H9 (cell line): ENCODE measurements at regions not wholly inside any gene's neighbourhood (a gene's known extent, or its start where the extent isn't known, plus 50 kb on each side); places are given as distances from the start of the nearest gene placed in this dataset.

ENCODE experiments used
- DNase-seq: peaks from one replicate; pipeline ENCODE4 v3.0.0-alpha.2; 2017
- H2AFZ ChIP-seq: one replicate; pipeline ENCODE4 v1.6.1; 2013; ENCODE audit warnings: mild to moderate bottlenecking, low read length, control low read depth, moderate library complexity
- H2AK5ac ChIP-seq: 2 replicates; pipeline ENCODE4 v1.6.1; 2013; ENCODE audit warnings: low read length, control low read depth, mixed read lengths; ENCODE audit not compliant: insufficient read length
- H2BK120ac ChIP-seq: one replicate; pipeline ENCODE4 v1.6.1; 2013; ENCODE audit warnings: low read depth, mild to moderate bottlenecking, low read length, control low read depth, inconsistent platforms; ENCODE audit not compliant: poor library complexity, severe bottlenecking
- H2BK12ac ChIP-seq: 2 replicates; pipeline ENCODE4 v1.6.1; 2013; ENCODE audit warnings: low read length, control low read depth, mixed read lengths, low read depth; ENCODE audit not compliant: insufficient read length
- H2BK15ac ChIP-seq: 2 replicates; pipeline ENCODE4 v1.6.1; 2013; ENCODE audit warnings: low read depth, low read length, control low read depth
- H2BK20ac ChIP-seq: one replicate; pipeline ENCODE4 v1.6.1; 2013; ENCODE audit warnings: low read depth, mild to moderate bottlenecking, low read length, control low read depth, inconsistent platforms; ENCODE audit not compliant: poor library complexity, severe bottlenecking
- H2BK5ac ChIP-seq: 2 replicates; pipeline ENCODE4 v1.6.1; 2013; ENCODE audit warnings: low read length, control low read depth, mixed read lengths; ENCODE audit not compliant: insufficient read length
- H3K14ac ChIP-seq: 2 replicates; pipeline ENCODE4 v1.6.1; 2013; ENCODE audit warnings: low read length, control low read depth; ENCODE audit not compliant: insufficient read depth
- H3K18ac ChIP-seq: 2 replicates; pipeline ENCODE4 v1.6.1; 2013; ENCODE audit warnings: low read depth, mild to moderate bottlenecking, mixed read lengths, low read length, control low read depth; ENCODE audit not compliant: insufficient read length
- H3K23ac ChIP-seq: 2 replicates; pipeline ENCODE4 v1.6.1; 2013; ENCODE audit warnings: low read length, control low read depth, mixed read lengths, low read depth; ENCODE audit not compliant: insufficient read length
- H3K23me2 ChIP-seq: 2 replicates; pipeline ENCODE4 v1.6.1; 2013; ENCODE audit warnings: low read depth, mild to moderate bottlenecking, mixed read lengths, low read length, control low read depth; ENCODE audit not compliant: insufficient read length, poor library complexity, severe bottlenecking
- H3K27ac ChIP-seq: 2 replicates; pipeline ENCODE4 v1.5.1; 2013; ENCODE audit warnings: low read length, control low read depth, mixed read lengths, low read depth; ENCODE audit not compliant: insufficient read length
- H3K27me3 ChIP-seq: 2 replicates; pipeline ENCODE4 v1.6.1; 2013; ENCODE audit warnings: low read length, control low read depth, inconsistent platforms; ENCODE audit not compliant: insufficient read depth
- H3K4ac ChIP-seq: 2 replicates; pipeline ENCODE4 v1.6.1; 2013; ENCODE audit warnings: low read depth, mild to moderate bottlenecking, control low read depth, inconsistent platforms, low read length, moderate library complexity
- H3K4me1 ChIP-seq: 2 replicates; pipeline ENCODE4 v1.6.1; 2013; ENCODE audit warnings: low read length, control low read depth, inconsistent platforms; ENCODE audit not compliant: insufficient read depth
- H3K4me2 ChIP-seq: 2 replicates; pipeline ENCODE4 v1.6.1; 2013; ENCODE audit warnings: low read length, control low read depth, mixed read lengths; ENCODE audit not compliant: insufficient read length, insufficient read depth
- H3K56ac ChIP-seq: 2 replicates; pipeline ENCODE4 v1.6.1; 2013; ENCODE audit warnings: low read depth, mild to moderate bottlenecking, mixed read lengths, low read length, control low read depth; ENCODE audit not compliant: insufficient read length
- H3K79me1 ChIP-seq: 2 replicates; pipeline ENCODE4 v1.6.1; 2013; ENCODE audit warnings: low read depth, mild to moderate bottlenecking, moderate library complexity, low read length, control low read depth, inconsistent platforms; ENCODE audit not compliant: insufficient read depth, poor library complexity, severe bottlenecking
- H3K79me2 ChIP-seq: 2 replicates; pipeline ENCODE4 v1.6.1; 2013; ENCODE audit warnings: low read length, control low read depth, inconsistent platforms; ENCODE audit not compliant: insufficient read depth
- H3K9ac ChIP-seq: 2 replicates; pipeline ENCODE4 v1.6.1; 2013; ENCODE audit warnings: low read length, control low read depth, mixed read lengths; ENCODE audit not compliant: insufficient read length; ENCODE audit errors: extremely low read depth
- H3K9me3 ChIP-seq: one replicate; pipeline ENCODE4 v1.6.1; 2013; ENCODE audit warnings: low read depth, low read length, inconsistent platforms; ENCODE audit not compliant: control insufficient read depth
- H3T11ph ChIP-seq: one replicate; pipeline ENCODE4 v1.6.1; 2013; ENCODE audit warnings: mild to moderate bottlenecking, low read length, control low read depth, inconsistent platforms
- H4K20me1 ChIP-seq: one replicate; pipeline ENCODE4 v1.6.1; 2013; ENCODE audit not compliant: control insufficient read depth, insufficient read length, insufficient read depth
- H4K5ac ChIP-seq: 2 replicates; pipeline ENCODE4 v1.6.1; 2013; ENCODE audit warnings: low read depth, mild to moderate bottlenecking, mixed read lengths, low read length, control low read depth; ENCODE audit not compliant: insufficient read length
- H4K8ac ChIP-seq: replicated peaks from 2 replicates; pipeline ENCODE4 v1.6.1; 2013; ENCODE audit warnings: low read length, control low read depth, mixed read lengths, low read depth; ENCODE audit not compliant: insufficient read length
- H4K91ac ChIP-seq: 2 replicates; pipeline ENCODE4 v1.6.1; 2013; ENCODE audit warnings: low read depth, mild to moderate bottlenecking, moderate library complexity, mixed read lengths, low read length, control low read depth; ENCODE audit not compliant: insufficient read length
- H3K27ac Mint-ChIP-seq, 3 experiments: 2 replicates in 2 of 3; 3 replicates in 1 of 3; pipeline ENCODE4 v1.8.0; 2020 to 2021; ENCODE audit warnings: mixed read lengths in 3 of 3, mild to moderate bottlenecking in 1 of 3, moderate library complexity in 1 of 3
- H3K27me3 Mint-ChIP-seq: 2 replicates; pipeline ENCODE4 v1.8.0; 2021; ENCODE audit warnings: low read depth, mild to moderate bottlenecking, moderate library complexity, mixed read lengths
- H3K36me3 Mint-ChIP-seq, 3 experiments: 2 replicates in 2 of 3; 3 replicates in 1 of 3; pipeline ENCODE4 v1.8.0; 2020 to 2021; ENCODE audit warnings: low read depth in 3 of 3, mixed read lengths in 3 of 3; ENCODE audit not compliant: insufficient read depth in 1 of 3
- H3K4me1 Mint-ChIP-seq, 2 experiments: 2 replicates each; pipeline ENCODE4 v1.8.0; 2020; ENCODE audit warnings: mixed read lengths in 2 of 2
- H3K4me3 Mint-ChIP-seq, 2 experiments: 2 replicates in 1 of 2; 3 replicates in 1 of 2; pipeline ENCODE4 v1.8.0; 2020 to 2021; ENCODE audit warnings: mild to moderate bottlenecking in 2 of 2, mixed read lengths in 2 of 2, moderate library complexity in 1 of 2
- H3K9me3 Mint-ChIP-seq, 2 experiments: 2 replicates in 1 of 2; 3 replicates in 1 of 2; pipeline ENCODE4 v1.8.0; 2020; ENCODE audit warnings: mild to moderate bottlenecking in 2 of 2, mixed read lengths in 2 of 2, moderate library complexity in 1 of 2
- CTCF ChIP-seq: fragments of 200-600 bp; sonication (generic); conservative IDR thresholded peaks from 3 replicates; pipeline ENCODE4 v1.8.0; 2021; ENCODE audit warnings: antibody characterized with exemption, mild to moderate bottlenecking
- WGBS: extraction: QIAGEN DNeasy Blood & Tissue Kit; methylation state at CpG from one replicate; pipeline ENCODE4 v1.1.7; 2013; ENCODE audit warnings: missing lambda C conversion rate, low lambda C conversion rate, mixed read lengths; ENCODE audit not compliant: insufficient read length; ENCODE audit errors: extremely low coverage; 5-methylcytosine and 5-hydroxymethylcytosine counted together

- no peak overlapping the region for H4K5ac ChIP-seq
- WGBS, result no CpG with 5 or more reads among the region's 6 CpGs
Observed at GRCh38 chr3:34016925-34017587, 218.6 kb downstream of the PDCD6IP start.

More at GRCh38 chr3:34016925-34017587, 218.6 kb downstream of the PDCD6IP start:
- no peak overlapping the region for H3K9ac ChIP-seq
- no peaks in the 10 kb centered on the region for H3K9me3 ChIP-seq
- H3K23me2 ChIP-seq, result no peaks in the 10 kb centered on the region
- H3K27ac ChIP-seq, result no peak overlapping the region
- no peak overlapping the region for H2AFZ ChIP-seq
- H3K4me2 ChIP-seq, result no peak overlapping the region
- H3K9me3 Mint-ChIP-seq, result no peaks in the 10 kb centered on the region
- no peak overlapping the region for H2BK12ac ChIP-seq
- H3K79me1 ChIP-seq, result no peaks in the 10 kb centered on the region
- no peak overlapping the region for H2BK20ac ChIP-seq
- H3T11ph ChIP-seq, result no peak overlapping the region
- H3K4ac ChIP-seq, result no peak overlapping the region
- no peaks in the 10 kb centered on the region for H3K36me3 Mint-ChIP-seq
- no peaks in the 10 kb centered on the region for H3K27me3 ChIP-seq
- peaks cover 2% of the 10 kb centered on the region; the same call in 1 of the 2 replicates for H3K27me3 Mint-ChIP-seq
- H4K20me1 ChIP-seq, result no peaks in the 10 kb centered on the region
- no peak overlapping the region for H3K18ac ChIP-seq
- H2BK120ac ChIP-seq, result no peak overlapping the region
- no peak overlapping the region for H3K27ac Mint-ChIP-seq
- no peak overlapping the region for H2BK15ac ChIP-seq
- no peak overlapping the region for H4K91ac ChIP-seq
- no peak overlapping the region for H2AK5ac ChIP-seq
- H3K23ac ChIP-seq, result no peak overlapping the region
- H3K4me3 Mint-ChIP-seq, result no peak overlapping the region
- DNase-seq, result no peak
- no peak overlapping the region for H4K8ac ChIP-seq
- no peaks in the 10 kb centered on the region for H3K4me1 ChIP-seq
- no peak overlapping the region for H3K56ac ChIP-seq
- no peaks in the 10 kb centered on the region for H3K79me2 ChIP-seq
- TF ChIP-seq CTCF, result no peak
- peaks cover 0 to 1% of the 10 kb centered on the region in 2 experiments; a peak in 2 of 4 replicates for H3K4me1 Mint-ChIP-seq
- no peak overlapping the region for H3K14ac ChIP-seq
- no peak overlapping the region for H2BK5ac ChIP-seq
